Suppressor macrophage (primary cell): ENCODE measurements at regions not wholly inside any gene's neighbourhood (a gene's known extent, or its start where the extent isn't known, plus 50 kb on each side); places are given as distances from the start of the nearest gene placed in this dataset.

Source experiments
- DNase-seq, 4 experiments: peaks; one replicate each; pipeline ENCODE4 v3.0.0-alpha.2; 2020 to 2022

GRCh38 chr20:12595841-12596240 is 412.9 kb upstream of the SPTLC3 start:
- DNase-seq: no peak

GRCh38 chr20:12596863-12597262 is 411.9 kb upstream of the SPTLC3 start:
- no peak for DNase-seq

- no peak for DNase-seq
These were observed 411.2 kb upstream of the SPTLC3 start for GRCh38 chr20:12597551-12597950.

DNA sequence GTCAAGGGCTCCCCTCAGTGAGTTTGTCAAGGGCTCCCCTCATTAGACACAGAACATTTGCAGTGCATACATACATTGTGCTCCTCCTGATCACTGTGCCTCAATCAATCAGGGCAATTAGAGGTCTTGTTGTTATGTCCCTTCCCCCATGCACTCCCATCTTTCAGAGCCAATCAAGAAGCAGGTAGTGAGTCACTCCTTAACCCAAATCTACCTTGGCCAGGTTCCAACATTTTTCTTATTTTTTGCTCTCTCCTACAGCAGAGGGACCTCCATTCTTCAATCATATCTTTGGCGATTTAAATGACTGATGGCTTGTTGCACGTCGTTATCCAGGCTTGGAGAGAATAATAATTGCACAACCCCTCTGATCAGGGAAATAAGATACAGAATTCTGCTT is 409.9 kb upstream of the SPTLC3 start:
- no peak for DNase-seq

DNA sequence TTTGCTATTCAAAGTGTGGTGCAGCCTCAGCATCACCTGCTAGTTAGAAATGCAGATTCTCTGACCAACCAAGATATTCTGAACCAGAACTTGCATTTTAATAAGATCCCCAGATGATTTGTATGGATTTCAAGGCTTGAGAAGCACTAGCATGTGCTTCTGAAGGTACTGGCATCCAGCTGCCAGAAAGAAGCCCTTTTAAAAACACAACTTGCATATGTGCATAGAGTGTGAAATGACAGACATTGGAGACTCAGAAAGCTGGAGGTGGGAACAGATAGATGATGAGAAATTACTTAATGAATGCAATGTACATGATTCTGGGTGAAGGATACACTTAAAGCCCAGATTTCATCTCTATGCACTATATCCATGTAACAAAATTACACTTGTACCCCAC is 409.3 kb upstream of the SPTLC3 start:
- no peak for DNase-seq

DNA sequence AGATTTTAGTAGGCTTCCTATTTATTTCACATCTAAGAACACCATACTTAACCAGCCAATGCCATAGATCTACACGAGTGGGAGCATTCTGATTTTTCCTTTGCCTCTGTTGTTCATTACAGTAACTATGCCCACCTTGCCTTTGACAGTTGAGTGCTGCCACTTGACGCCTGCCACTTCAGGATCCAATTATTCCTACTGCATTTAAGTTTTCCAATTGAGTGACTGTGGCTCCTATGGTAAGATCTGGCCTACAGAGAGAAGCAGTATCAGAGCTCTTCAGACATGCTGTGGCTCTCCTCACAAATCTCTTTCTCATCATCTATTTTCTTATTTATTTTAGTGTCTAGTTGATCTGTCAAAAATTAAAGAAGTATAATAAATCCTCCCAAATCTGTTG is 403.0 kb upstream of the SPTLC3 start:
- DNase-seq: no peak

GRCh38 chr20:12610871-12611270 is 397.9 kb upstream of the SPTLC3 start:
- DNase-seq: no peak

DNA sequence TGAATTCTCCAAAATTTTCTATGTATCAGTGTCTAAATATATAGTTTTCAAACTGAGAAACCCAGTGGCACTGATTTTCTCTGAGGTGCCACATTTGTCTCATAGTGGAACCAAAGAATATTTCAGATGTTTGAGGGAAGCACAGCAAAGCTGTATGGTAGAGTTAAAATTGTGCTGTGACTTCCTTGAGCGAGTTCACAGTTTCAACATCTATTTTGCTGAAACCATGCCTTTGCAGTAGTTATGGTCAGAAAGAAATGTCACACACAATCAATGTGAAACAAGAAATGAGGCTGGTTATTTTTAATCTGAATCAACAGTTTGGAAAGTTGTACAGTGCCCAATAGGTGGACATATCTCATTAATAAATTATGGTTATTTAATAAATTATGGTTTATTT is 394.0 kb upstream of the SPTLC3 start:
- DNase-seq: no peak

- DNase-seq: no peak
These were observed 391.7 kb upstream of the SPTLC3 start for GRCh38 chr20:12617076-12617475.

- no peak for DNase-seq
These were observed 384.9 kb upstream of the SPTLC3 start for GRCh38 chr20:12623870-12624269.

DNA sequence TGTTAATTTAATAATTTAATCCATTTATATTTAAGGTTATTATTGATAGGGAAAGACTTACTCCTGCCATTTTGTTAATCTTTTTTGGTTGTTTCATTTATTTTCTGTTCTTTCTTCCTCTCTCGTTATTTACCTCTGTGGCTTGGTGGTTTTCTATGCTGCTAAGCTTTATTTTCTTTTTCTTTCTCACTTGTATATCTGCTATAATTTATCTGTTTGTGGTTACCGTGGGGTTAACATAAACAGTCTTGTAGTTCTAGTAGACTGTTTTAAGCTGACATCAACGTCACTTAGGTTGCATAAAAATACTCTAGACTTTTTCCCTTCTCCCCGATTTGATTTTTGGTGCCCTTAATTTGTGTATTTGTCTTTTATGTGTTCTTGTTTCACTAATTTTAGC is 381.3 kb upstream of the SPTLC3 start:
- no peak for DNase-seq

GRCh38 chr20:12638633-12639312 is 370.0 kb upstream of the SPTLC3 start:
- DNase-seq: no peak

DNA sequence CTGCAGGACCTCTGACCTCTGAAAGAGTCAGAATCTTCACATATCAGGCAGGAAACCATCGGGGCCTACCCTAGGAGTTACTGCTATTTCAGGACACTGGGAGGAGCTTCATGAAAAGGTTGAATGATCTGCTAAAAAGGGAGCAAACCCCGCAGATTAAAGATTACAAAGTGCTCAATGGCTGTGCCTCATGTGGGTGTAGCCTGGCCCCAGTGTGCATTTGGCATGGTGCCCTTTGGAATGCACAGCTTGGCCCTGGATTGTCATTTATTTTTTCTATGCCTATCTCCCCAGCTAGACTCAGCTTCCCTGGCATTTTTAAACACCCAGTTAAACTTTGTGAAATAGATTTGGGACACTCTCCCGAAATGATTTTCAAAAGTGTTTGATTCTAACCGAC is 368.5 kb upstream of the SPTLC3 start:
- no peak for DNase-seq

DNA sequence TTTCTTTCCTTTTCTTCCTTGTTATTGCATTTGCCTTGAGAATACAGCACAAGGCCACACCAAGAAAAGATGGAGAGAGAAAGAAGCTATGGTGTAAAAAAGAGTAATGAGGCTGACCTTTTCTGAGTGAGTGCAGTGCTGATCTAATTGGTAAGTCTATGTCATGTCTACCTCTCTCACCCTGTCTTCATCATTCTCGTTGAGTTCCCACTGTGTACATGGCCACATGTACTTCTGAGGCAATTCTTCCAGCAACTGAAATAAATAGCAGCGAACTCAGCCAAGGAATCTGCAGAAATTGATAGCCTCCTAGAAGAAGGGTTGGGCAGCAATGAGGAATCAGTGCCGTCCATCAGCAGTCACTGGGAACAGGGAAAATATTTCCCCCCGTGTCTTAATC is 367.2 kb upstream of the SPTLC3 start:
- DNase-seq: no peak

GRCh38 chr20:12644461-12644860 is 364.3 kb upstream of the SPTLC3 start:
- DNase-seq: no peak

- DNase-seq: no peak
These were observed 359.5 kb upstream of the SPTLC3 start for GRCh38 chr20:12649234-12649633.

- DNase-seq: no peak
These were observed 355.1 kb upstream of the SPTLC3 start for GRCh38 chr20:12653642-12654041.

DNA sequence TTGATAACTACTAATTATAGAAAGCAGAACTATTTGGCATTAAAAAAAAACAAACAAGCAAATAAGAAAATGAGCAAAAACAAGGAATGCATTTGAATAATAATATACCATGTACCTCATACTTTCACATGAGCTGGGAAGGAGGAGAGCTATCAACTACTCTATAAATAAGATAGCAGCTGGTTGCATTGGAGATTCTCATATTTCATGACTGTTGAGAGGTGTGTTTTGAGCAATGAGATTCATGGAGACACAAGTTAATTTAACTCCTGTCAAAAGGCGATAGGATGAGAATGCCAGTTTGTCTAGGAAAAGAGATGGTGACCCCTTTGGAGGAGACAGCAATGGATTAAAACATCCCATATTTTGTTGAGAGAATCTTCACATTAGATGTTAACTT is 348.8 kb upstream of the SPTLC3 start:
- no peak for DNase-seq

DNA sequence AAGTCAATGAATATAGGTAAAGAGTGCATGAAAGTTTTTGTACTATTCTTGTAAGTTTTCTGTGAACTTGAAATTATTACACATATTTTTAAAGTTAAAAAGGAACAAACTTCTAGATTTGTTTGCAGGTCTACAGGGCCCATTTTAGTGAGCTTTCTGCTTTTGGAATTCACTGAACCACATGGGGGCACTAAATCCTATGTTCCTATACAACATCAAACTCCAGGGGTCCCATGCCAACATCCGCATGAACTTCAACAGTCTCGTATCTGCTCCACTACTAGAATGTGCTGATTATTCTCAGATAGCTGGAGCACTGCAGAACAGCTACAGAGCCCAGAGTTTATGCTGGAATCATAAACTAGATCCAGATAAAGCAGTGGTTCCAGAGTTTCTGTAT is 347.9 kb upstream of the SPTLC3 start:
- DNase-seq: no peak

DNA sequence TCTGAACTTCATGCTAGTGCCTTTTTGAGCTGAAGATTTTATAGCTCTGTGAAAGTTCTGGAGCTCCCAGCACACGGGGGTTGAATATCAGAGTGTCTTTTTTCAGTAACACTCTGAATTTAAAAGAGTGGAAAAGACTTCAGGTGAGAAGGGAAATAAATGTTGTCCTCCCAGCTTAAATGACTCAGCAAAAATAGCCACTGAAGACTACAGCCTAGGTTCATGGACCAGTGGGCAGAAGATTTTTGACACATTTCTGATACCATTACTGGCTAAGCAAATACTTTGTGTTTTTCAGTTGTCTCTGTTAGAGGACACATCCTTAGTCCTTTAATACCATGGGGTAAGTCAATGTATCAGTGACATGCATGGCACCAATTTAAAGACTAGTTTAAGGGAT is 338.5 kb upstream of the SPTLC3 start:
- DNase-seq: no peak

DNA sequence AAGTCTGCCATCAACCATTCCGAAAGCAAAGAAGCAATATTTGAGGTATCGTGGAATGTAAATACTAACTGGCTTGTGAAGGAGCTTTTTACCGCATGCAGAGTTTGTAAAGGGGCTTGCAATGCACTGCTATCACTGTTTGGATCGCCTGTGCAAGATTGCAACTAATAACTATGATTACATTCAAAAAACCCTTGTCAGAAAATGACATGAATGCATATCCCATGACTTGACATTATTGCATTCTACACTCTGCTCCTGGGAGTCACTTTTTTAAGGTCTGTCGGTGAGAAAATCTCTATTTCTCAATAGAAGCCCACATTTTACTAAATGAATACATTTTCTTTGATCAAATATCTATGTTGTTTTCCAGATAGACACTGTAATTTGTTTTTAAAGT is 335.4 kb upstream of the SPTLC3 start:
- DNase-seq: no peak

DNA sequence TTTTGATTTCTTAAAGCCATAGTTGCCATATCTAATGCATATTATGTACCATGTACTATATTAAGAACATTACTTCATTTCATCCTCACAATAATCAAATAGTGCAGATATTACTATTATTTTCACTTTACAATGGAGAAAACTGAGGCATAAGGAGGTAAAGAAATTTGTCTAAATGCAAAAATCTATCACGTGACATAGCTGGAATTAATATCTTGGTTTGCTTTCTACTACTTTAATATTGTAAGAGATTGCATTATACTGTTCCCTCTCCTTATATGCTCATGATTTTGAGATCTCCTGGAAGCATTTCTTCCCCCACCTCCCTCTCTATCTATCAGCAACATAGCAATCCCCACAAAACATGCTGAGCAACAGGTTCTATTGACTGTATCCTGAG is 330.8 kb upstream of the SPTLC3 start:
- no peak for DNase-seq

DNA sequence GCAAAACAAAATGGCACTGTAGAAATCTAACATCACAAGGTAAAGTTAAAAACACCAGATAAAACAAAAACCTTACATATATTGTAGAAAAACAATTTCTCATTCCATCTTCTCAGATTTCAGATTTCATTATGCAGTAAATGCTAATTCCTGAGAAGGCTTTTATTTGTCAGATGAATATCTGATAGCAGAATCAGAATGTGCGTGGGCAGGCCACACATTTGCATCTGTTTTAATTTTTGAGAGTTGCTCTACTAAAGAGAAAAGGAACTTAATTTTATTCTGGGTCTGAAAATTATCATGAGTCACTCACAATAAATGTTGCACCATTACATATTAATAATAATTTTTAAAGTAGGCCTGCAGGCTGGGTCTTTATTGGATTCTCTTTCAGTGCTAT is 329.3 kb upstream of the SPTLC3 start:
- no peak for DNase-seq

- no peak for DNase-seq
These were observed 326.2 kb upstream of the SPTLC3 start for GRCh38 chr20:12682613-12683012.

DNA sequence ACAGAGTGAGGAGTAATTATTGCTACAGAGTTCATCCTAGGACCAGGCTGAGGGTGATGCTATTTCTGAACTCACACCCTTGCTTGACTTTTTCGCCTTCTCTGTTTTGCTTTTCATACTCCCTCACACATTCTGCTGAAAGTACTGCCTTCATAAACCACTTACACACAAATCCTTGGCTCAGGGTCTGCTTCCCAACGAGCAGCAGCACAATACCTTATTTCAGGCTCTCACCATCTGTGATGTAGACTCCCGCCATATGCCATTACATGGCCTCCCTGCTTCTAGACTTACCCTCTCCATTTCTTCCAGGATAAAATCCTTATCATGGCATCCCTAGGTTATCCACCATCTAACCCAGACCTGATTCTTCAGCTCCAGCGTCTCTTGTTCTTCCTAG is 321.3 kb upstream of the SPTLC3 start:
- DNase-seq: no peak

- DNase-seq: no peak
These were observed 312.8 kb upstream of the SPTLC3 start for GRCh38 chr20:12695937-12696336.
